ENCODE measurements at regions not wholly inside any gene's neighbourhood (a gene's known extent, or its start where the extent isn't known, plus 50 kb on each side); places are given as distances from the start of the nearest gene placed in this dataset.
"Not testable (repeated sequence)": the region's sequence is repeated elsewhere in the genome, so short reads cannot be mapped to it uniquely, and the experiment has no call there.

DNA sequence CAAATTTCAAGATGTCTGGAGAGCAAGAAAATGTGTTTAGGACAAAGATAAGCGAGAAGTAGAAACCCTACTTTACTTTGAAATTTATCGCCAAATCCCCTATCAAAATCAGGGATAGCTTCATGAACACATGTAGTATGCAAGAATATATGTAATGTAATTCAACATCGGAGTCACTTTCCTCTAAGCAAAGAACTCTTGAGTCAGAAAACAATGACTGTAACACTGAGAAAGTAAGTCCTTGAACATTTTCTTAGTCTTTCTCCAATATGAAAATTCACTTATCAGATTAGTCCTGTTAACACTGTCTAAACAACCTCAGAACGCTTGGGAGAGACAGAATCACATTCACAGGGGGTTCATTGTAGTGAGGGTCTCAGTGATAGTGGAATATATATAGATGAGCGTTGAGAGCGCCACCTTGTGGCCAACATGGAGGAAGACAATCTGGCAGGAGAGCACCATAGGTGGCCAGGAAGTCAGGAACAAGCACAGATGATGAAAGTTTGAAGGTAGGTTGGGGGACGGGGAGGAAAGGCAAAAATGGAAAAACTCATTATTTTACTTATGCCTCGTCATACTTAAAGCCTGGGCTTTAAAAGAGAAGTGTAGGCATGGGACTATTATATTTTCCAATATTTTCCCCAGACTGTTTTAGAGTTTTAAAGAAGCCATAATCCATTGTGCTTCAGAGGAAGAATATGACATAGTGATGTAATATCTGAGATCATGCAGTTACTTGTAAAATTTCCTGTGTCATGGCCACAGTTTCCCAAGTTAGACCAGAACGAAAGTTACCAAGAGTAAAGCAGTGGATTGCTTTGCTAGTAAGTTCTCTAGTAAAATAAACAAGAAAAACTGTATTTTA lies 115.5 kb upstream of the GNAI1 start:
- DNase-seq = peak; percentile 49

- no peak for DNase-seq
Measured at GRCh38 chr7:80017101-80017698, 117.4 kb upstream of the GNAI1 start.

GRCh38 chr7:80014511-80014910 lies 120.1 kb upstream of the GNAI1 start:
- no peak for DNase-seq

- no peak for DNase-seq
Measured at GRCh38 chr7:80008039-80008438, 126.6 kb upstream of the GNAI1 start.

GRCh38 chr7:80002865-80003264 lies 131.8 kb upstream of the GNAI1 start:
- no peak for DNase-seq

GRCh38 chr7:79998363-79998762 lies 136.3 kb upstream of the GNAI1 start:
- DNase-seq = no peak

GRCh38 chr7:79997345-79997744 lies 137.3 kb upstream of the GNAI1 start:
- no peak for DNase-seq

GRCh38 chr7:79995741-79996140 lies 138.9 kb upstream of the GNAI1 start:
- DNase-seq = not testable (repeated sequence)

GRCh38 chr7:79988653-79989052 lies 146.0 kb upstream of the GNAI1 start:
- no peak for DNase-seq

DNA sequence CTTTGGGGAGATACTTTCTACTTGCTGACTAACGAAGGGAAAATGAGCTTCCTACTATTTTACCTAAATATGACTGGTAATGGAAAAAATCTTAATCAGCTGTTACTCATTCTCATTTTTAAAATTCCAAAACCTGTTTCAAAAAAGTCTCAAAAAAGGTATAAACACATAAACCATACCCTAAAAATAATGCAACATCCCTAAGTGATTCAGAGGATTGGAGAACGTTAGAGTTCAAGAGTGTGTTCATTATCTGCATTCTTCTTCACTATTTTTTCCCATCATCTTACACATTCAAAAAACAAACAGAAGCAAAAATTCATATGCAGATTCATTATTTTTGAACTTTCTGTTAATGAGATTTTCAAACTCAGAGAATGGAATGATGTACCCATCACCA lies 150.4 kb upstream of the GNAI1 start:
- DNase-seq = no peak

- no peak for DNase-seq
Measured at GRCh38 chr7:79982141-79982770, 152.4 kb upstream of the GNAI1 start.

DNA sequence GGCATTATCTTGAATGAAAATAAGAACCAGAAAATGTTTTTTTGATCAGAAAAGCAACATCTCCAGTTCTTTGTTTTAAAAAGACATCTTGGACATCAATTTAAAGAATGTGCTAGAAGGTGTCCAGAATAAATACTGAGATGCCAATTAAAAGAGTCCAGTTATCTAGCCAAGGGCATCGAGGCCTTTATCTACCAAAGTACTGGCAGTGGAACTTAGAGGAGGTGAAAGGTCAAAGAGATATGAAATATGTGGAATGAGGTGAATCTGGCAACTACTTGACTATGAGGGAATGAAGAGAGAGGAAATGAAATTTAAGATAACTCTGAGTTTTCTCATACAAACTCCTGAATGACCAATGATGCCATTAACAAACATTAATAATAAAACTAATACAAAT lies 154.3 kb upstream of the GNAI1 start:
- no peak for DNase-seq

DNA sequence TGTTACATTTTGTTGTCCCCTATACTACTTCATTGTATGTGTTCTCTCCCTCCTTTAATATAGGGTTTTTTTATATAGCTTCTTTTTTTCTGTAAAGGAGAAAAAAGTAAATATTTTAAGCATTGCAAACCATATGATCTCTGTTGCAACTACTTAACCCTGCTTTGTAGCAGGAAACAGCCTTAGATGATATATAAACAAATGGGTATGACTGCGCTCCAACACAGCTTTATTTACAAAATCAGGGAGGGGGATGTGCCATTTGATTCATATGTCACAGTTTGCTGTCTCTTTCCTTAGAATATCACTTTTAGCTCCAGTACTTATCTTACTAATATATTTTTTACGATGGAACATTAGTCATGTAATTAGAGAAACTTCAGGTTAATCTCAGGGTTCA lies 155.2 kb upstream of the GNAI1 start:
- DNase-seq = no peak

- no peak for DNase-seq
Measured at GRCh38 chr7:79977481-79977880, 157.2 kb upstream of the GNAI1 start.

DNA sequence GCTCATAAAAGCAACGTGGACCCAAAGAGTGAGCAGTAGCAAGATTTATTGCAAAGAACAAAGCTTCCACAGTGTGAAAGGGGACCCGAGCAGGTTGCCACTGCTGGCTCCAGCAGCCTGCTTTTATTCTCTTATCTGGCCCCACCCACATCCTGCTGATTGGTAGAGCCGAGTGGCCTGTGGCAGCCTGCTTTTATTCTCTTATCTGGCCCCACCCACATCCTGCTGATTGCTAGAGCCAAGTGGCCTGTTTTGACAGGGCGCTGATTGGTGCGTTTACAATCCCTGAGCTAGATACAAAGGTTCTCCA lies 158.0 kb upstream of the GNAI1 start:
- DNase-seq = not testable (repeated sequence)

DNA sequence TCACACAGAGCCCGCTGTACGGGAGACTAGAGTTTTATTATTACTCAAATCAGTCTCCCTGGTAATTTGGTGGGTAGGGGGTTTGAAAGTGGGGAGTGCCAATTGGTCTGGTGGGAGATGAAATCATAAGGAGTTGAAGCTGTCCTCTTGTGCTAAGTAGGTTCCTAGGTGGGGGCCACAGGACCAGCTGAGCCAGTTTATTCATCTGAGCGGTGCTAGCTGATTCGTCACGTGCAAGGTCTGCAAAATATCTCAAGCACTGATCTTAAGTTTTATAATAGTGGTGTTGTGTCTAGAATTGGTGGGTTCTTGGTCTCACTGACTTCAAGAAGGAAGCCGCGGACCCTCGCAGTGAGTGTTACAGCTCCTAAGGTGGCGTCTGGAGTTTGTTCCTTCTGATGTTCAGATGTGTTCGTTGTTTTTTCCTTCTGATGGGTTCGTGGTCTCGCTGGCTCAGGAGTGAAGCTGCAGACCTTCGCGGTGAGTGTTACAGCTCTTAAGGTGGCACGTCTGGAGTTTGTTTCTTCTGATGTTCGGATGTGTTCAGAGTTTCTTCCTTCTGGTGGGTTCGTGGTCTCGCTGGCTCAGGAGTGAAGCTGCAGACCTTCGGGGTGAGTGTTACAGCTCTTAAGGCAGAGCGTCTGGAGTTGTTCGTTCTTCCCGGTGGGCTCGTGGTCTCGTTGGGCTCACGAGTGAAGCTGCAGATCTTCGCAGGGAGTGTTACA lies 158.5 kb upstream of the GNAI1 start:
- not testable (repeated sequence) for DNase-seq

- DNase-seq = no peak
Measured at GRCh38 chr7:79973455-79973854, 161.2 kb upstream of the GNAI1 start.

DNA sequence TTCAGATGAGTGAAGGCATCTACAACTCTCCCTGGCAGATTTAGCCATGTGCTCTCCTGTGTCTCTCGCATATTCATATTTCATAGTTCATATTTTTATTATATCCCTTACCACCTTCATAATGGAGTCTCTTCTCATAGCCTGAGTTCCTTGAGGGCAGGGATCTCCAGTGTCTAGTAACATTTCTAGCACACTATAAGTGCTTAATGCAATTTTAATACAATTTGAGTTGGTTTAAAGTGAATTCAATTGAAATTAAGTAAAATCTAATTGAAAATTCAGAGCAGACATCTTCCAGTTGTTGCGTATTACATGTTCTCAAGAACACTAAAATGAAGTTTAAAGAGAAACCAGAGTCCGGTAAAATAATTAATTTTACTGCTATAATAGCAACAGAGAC lies 163.6 kb upstream of the GNAI1 start:
- no peak for DNase-seq

- DNase-seq = peak; percentile 3
Measured at GRCh38 chr7:79968894-79969293, 165.7 kb upstream of the GNAI1 start.

- no peak for DNase-seq
Measured at GRCh38 chr7:79968077-79968648, 166.5 kb upstream of the GNAI1 start.

- DNase-seq = no peak
Measured at GRCh38 chr7:79965946-79966345, 168.7 kb upstream of the GNAI1 start.

- no peak for DNase-seq
Measured at GRCh38 chr7:79964463-79964862, 170.2 kb upstream of the GNAI1 start.

DNA sequence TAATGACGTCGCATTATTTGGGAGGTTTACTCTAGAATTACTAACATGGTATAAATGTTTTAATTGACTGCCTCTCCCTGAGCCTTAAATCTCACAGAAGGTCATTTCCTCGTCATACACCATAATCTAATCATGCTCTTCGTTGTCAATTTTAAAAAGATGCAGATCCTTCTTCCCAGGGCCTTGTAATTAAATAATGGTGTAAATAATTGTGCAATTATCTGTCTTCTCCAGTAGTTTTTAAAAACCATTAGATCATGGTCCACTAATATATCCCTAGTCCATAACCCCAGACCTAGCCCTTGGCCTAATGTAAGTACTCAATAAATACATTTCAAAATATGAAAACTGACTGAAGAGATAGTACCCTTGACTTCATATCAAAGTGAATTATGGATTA lies 181.5 kb upstream of the GNAI1 start:
- DNase-seq = no peak
